ENCODE measurements at regions not wholly inside any gene's neighbourhood (a gene's known extent, or its start where the extent isn't known, plus 50 kb on each side); places are given as distances from the start of the nearest gene placed in this dataset.
"Not testable (repeated sequence)": the region's sequence is repeated elsewhere in the genome, so short reads cannot be mapped to it uniquely, and the experiment has no call there.

DNA sequence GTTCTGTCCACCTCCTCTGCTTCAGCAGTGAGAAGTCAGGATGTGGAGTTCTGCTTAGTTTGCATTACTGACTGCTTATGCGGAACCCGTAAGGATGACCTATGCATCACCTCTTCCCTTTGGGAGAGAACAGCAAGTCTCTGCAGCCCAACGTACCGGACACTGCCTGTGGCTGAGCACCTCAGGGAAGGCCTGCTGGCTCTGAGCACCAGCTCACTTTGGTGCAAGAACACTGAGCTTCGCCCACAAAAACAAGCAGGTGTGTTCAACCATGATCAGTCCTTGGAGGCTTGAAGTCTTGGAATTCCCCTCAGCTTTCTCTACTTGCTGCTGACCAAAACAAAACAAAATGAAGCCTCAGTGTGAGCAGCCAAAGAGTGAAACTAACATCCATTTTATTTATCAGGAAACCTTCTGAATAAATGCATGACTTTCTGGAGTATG, 52.7 kb upstream of the NCK2 start:
- DNase-seq (ENCODE audit: low spot score): no peak

- peak; percentile 2 for DNase-seq (ENCODE audit: low spot score)
These were observed 54.1 kb upstream of the NCK2 start for GRCh38 chr2:105690566-105690965.

- DNase-seq (ENCODE audit: low spot score): no peak
These were observed 55.2 kb upstream of the NCK2 start for GRCh38 chr2:105689484-105689883.

GRCh38 chr2:105688946-105689345, 55.8 kb upstream of the NCK2 start:
- DNase-seq (ENCODE audit: low spot score): peak; percentile 9

DNA sequence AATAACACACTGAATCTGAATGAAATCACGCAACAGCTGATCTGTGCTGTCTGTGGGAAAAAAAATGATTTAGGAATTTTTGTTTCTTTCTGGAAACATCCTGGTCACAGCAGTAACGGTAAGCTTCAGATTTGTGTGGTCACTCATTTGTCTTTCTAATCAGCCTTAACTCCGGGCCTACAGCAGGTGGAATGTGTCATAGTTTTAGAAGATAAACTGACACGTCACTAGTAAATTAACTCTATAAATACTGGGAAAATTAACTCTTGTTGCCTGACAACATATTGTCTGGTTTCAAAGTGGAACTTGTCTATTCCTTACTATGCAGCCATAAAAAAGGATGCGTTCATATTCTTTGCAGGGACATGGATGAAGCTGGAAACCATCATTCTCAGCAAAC, 58.1 kb upstream of the NCK2 start:
- DNase-seq (ENCODE audit: low spot score): no peak

DNA sequence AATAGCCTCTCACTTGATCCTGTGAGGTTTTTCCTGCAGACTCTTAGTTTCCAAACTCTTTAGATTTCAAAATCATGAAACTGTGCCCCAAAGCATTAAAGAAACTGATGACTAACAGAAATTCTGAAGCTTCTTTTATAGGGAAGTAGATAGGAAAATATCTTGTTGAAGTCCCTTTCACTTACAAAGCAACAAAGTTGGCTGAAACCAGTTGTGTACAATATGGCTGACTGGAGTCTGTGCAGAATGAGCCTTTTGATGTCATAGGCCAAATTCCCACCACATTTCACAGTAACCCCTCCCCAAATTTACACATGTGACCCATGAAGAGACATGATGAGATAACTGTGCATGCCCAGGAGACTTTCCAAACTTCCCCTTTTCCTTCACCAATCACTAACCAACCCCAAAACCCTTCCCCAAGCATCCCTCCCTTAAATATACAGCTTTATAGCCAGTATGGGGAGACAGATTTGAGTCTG, 61.7 kb upstream of the NCK2 start:
- no peak for DNase-seq (ENCODE audit: low spot score)

DNA sequence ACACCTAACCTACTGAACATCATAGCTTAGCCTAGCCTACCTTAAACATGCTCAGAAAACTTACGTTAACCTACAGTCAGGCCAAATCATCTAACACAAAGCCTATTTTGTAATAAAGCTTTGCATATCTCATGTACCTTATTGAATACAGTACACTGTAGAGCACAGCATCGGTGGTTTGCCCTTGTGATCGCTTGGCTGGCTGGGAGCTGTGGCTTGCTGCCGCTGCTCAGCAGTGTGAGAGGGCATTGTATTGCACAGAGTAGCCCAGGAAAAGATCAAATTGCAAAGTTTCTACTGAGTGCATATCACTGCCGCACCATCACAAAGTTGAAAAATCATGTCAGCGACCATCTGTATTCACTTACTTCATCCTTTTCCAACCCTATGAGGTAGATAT, 62.3 kb upstream of the NCK2 start:
- no peak for DNase-seq (ENCODE audit: low spot score)

GRCh38 chr2:105681927-105682326, 62.8 kb upstream of the NCK2 start:
- no peak for DNase-seq (ENCODE audit: low spot score)

DNA sequence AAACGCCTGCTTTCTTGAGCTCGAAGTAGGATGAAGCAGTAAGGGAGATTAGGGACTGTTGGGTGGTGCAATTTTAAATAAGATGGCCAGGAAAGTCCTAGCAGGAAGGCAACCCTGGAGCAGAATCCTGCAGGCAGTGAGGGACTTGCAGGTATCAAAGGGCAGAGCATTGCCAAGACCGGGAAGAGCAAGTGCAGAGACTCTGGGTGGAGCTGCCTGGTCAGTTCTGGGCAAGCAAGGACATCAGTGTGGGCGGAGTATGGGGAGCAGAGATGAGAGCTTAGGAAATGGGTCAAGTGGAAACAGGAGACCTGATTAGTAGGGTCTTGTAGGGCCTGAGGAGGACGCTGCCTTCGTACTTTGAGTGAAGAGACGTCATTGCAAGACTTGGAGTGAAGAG, 64.4 kb upstream of the NCK2 start:
- no peak for DNase-seq (ENCODE audit: low spot score)

DNA sequence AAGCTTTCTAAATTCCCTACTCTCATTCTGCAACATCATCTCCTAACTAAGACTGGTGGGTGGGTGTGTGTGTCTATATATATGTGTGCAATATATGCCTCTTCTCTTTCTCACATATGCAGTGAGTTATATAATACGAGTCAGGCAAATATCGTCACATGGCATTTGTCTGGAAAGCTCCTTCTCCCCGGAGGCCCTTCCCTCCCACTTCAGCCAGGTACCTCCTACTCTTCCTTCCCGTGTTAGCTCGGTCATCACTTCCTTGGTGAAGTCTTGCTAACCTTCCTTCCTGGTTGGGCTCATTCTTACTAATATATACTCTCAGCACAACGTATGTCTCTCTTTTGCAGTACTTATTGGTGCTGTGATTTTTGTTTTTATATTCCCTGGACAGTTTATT, 66.4 kb upstream of the NCK2 start:
- no peak for DNase-seq (ENCODE audit: low spot score)

DNA sequence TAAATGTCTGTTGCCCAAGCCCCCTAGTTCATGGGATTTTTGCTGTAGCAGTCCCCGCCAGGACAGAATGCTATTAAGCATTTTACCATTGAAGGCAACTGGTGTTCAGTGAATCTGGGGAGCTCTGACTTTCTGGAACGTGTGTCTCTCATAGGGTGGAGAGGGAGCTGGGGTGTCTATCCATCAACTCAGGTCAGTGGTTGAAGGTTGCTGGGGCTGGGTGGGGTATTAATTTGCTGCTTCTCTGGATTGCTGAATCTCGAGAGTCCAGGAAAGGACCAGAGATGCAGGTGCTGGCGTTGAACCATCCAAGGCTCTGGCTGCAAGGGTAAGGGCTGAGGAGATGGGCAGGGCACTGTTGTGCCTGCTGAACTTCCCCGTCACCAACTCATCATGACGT, 66.8 kb upstream of the NCK2 start:
- no peak for DNase-seq (ENCODE audit: low spot score)

DNA sequence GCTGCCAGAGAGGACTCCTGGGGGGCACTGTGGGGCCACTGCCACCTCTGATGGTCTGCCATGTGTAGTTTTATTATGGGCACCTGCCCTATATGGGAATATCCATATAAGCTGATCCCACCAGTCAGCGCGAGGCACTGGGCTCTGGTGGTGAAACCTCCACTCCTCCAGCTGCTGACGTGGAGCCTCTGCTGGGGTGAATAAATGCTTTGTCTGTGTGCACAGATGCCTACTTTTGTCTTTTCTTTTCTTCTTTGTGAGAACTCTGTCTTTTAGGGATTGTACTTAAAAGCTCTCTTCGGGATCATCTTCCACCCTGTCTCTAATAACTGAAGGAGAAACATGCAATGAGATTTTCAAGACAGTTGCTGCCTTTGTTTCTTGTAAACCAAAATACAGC, 68.9 kb upstream of the NCK2 start:
- no peak for DNase-seq (ENCODE audit: low spot score)

- no peak for DNase-seq (ENCODE audit: low spot score)
These were observed 69.7 kb upstream of the NCK2 start for GRCh38 chr2:105674859-105675541.

- DNase-seq (ENCODE audit: low spot score): no peak
These were observed 70.3 kb upstream of the NCK2 start for GRCh38 chr2:105674401-105674800.

- no peak for DNase-seq (ENCODE audit: low spot score)
These were observed 73.6 kb upstream of the NCK2 start for GRCh38 chr2:105671156-105671555.

- DNase-seq (ENCODE audit: low spot score): no peak
These were observed 75.3 kb upstream of the NCK2 start for GRCh38 chr2:105669384-105669891.

DNA sequence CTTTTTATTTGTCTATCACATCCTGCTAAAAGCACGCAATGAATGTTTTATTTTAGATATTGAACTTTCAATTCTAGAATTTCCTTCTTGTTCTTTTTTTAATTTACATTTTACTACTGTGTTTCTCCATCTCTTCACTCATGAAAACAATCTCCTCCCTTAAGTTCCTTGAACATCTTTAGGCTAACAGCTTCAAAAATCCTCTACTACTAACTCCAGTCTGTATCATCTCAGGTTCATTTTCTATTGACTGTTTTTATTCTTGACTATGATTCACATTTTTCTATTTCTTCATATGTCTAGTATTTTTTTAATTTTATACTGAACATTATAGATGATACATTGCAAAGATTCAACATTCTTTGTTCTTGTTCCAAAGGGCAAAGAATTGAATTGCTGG, 79.2 kb upstream of the NCK2 start:
- no peak for DNase-seq (ENCODE audit: low spot score)

GRCh38 chr2:105660489-105660888, 84.2 kb upstream of the NCK2 start:
- DNase-seq (ENCODE audit: low spot score): no peak

DNA sequence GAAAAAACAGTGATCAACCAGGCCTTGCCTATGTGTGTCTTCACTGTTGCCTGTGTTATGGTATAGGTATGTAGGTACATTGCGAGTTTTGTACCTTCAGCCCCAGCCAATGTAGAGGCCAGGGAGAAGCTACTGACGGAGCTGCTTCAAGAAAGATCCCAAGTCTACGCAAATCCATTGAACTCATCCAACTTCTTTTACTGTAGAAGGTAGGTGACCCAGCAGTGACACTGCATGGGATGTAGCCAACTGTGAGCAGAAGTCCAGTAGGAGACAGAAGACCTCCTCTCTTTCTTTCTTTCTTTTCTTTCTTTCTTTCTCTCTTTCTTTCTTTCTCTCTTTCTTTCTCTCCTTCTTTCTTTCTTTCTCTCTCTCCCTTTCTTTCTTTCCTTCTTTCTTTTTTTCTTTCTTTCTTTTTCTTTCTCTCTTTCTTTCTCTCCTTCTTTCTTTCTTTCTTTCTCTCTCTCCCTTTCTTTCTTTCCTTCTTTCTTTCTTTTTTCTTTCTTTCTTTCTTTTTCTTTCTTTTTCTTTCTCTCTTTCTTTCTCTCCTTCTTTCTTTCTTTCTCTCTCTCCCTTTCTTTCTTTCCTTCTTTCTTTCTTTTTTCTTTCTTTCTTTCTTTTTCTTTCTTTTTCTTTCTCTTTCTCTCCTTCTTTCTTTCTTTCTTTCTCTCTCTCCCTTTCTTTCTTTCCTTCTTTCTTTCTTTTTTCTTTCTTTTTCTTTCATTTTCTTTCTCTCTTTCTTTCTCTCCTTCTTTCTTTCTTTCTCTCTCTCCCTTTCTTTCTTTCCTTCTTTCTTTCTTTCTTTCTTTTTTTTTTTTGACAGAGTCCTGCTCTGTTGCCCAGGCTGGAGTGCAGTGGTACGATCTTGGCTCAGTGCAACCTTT, 88.7 kb upstream of the NCK2 start:
- DNase-seq (ENCODE audit: low spot score): not testable (repeated sequence)

- DNase-seq (ENCODE audit: low spot score): no peak
These were observed 89.5 kb upstream of the NCK2 start for GRCh38 chr2:105655244-105655643.

- no peak for DNase-seq (ENCODE audit: low spot score)
These were observed 90.2 kb upstream of the NCK2 start for GRCh38 chr2:105654474-105655004.

GRCh38 chr2:105653302-105653701, 91.4 kb upstream of the NCK2 start:
- no peak for DNase-seq (ENCODE audit: low spot score)
